Breast epithelium (tissue), 3 donors: ENCODE measurements at regions not wholly inside any gene's neighbourhood (a gene's known extent, or its start where the extent isn't known, plus 50 kb on each side); places are given as distances from the start of the nearest gene placed in this dataset.

ENCODE experiments used
- POLR2A ChIP-seq: fragments of 450-650 bp; IDR thresholded peaks from one replicate; pipeline ENCODE4 v1.6.1; 2016; ENCODE audit warnings: antibody characterized with exemption, mild to moderate bottlenecking, moderate library complexity
- POLR2AphosphoS5 ChIP-seq, 3 donors: sonication (generic); formaldehyde crosslinking; IDR thresholded peaks; one replicate each; pipeline ENCODE4 v1.6.1; 2017; ENCODE audit warnings: antibody characterized with exemption in 3 of 3
- TF ChIP-seq, protein P1 (sequence below), 3 donors: fragments of 450-650 bp; IDR thresholded peaks; one replicate each; pipeline ENCODE4 v1.5.1; 2016 to 2017; ENCODE audit warnings: antibody characterized with exemption in 3 of 3, mild to moderate bottlenecking in 3 of 3, moderate library complexity in 3 of 3

DNA sequence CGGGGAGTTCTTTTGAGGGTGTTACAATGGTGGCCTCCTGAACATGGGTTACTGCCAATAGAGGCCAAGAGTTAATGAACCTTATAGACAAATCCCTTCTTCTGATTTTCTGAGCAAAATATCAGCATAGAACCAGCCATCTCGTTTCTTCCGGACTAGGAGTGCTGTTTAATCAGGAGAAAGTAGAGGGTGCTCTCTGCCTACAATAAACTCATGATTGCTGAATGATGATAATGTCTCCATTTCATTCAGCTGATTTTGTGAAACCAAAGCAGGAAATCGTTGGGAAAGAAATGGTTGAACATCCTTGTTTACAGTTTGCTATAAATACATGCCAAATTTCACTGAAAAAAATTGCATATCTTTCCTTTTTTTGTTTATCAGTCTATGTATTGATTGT, 142.8 kb upstream of the PLSCR5 start:
- TF ChIP-seq, protein P1, sequence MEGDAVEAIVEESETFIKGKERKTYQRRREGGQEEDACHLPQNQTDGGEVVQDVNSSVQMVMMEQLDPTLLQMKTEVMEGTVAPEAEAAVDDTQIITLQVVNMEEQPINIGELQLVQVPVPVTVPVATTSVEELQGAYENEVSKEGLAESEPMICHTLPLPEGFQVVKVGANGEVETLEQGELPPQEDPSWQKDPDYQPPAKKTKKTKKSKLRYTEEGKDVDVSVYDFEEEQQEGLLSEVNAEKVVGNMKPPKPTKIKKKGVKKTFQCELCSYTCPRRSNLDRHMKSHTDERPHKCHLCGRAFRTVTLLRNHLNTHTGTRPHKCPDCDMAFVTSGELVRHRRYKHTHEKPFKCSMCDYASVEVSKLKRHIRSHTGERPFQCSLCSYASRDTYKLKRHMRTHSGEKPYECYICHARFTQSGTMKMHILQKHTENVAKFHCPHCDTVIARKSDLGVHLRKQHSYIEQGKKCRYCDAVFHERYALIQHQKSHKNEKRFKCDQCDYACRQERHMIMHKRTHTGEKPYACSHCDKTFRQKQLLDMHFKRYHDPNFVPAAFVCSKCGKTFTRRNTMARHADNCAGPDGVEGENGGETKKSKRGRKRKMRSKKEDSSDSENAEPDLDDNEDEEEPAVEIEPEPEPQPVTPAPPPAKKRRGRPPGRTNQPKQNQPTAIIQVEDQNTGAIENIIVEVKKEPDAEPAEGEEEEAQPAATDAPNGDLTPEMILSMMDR (IDR thresholded peaks at IDR 0.05), result peak in 1 of 3 donors; percentile 9
- TF ChIP-seq POLR2A (no peak), POLR2AphosphoS5 (IDR thresholded peaks at IDR 0.05) (no peak)
